ES-I3 (cell line): ENCODE measurements at regions not wholly inside any gene's neighbourhood (a gene's known extent, or its start where the extent isn't known, plus 50 kb on each side); places are given as distances from the start of the nearest gene placed in this dataset.
"Not testable (repeated sequence)": the region's sequence is repeated elsewhere in the genome, so short reads cannot be mapped to it uniquely, and the experiment has no call there.

Source experiments
- H3K36me3 ChIP-seq: 2 replicates; pipeline ENCODE4 v1.6.1; 2013; ENCODE audit warnings: mild to moderate bottlenecking, low read length, control low read depth, moderate library complexity; ENCODE audit not compliant: insufficient read depth
- H3K4me1 ChIP-seq: 2 replicates; pipeline ENCODE4 v1.6.1; 2013; ENCODE audit warnings: mild to moderate bottlenecking, control low read depth, low read length; ENCODE audit not compliant: insufficient read depth
- H3K9ac ChIP-seq: 2 replicates; pipeline ENCODE4 v1.6.1; 2013; ENCODE audit warnings: low read depth, mild to moderate bottlenecking, low read length, moderate library complexity
- H3K9me3 ChIP-seq: 2 replicates; pipeline ENCODE4 v1.6.1; 2013; ENCODE audit warnings: mild to moderate bottlenecking, low read length, moderate library complexity; ENCODE audit not compliant: control insufficient read depth, insufficient read depth

DNA sequence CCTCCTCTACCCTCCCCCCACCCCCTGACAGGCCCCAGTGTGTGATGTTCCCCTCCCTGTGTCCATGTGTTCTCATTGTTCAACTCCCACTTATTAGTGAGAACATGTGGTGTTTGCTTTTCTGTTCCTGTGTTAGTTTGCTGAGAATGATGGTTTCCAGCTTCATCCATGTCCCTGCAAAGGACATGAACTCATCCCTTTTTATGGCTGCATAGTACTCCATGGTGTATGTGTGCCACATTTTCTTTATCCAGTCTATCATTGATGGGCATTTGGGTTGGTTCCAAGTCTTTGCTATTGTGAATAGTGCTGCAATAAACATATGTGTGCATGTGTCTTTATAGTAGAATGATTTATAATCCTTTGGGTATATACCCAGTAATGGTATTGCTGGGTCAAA lies 73.3 kb upstream of the FRMPD3 start:
- H3K4me1 ChIP-seq, H3K36me3 ChIP-seq, H3K9ac ChIP-seq, H3K9me3 ChIP-seq: not testable (repeated sequence)

DNA sequence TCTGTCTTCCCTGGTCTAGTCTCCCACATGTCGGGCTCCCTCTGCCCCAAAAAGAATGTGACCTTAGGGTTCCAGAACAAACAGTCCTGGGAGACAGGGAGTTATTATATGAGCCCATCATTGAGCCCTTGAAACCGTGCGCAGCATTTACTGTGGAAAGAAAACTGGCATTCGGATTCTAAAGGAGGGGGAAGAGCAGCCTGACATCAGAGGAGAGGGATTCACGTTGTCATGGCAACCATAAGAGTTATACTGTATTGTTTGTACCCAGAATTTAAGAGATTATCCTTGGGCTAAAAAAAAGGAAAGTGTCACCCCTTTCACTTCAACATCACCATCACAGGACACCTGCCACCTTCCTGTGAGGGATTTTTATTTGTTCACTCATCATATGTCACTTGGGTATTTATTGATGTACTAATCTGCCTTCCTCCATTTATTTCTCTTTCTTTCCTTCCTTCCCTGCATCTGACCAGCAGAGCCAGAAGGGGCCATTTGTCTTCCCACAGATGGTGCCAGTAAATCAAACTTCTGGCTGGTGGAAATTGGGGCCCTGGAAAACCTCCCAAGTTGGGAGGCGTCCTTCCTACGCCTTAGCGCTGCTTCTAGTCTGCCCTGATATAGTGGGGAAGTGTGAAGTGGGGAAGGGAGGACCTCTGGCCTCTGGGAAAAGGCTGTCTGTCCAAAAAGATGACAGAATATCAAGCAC lies 64.9 kb upstream of the FRMPD3 start:
- Histone ChIP-seq H3K36me3 (no peaks in the 10 kb centered on the region), H3K4me1 (no peaks in the 10 kb centered on the region)

DNA sequence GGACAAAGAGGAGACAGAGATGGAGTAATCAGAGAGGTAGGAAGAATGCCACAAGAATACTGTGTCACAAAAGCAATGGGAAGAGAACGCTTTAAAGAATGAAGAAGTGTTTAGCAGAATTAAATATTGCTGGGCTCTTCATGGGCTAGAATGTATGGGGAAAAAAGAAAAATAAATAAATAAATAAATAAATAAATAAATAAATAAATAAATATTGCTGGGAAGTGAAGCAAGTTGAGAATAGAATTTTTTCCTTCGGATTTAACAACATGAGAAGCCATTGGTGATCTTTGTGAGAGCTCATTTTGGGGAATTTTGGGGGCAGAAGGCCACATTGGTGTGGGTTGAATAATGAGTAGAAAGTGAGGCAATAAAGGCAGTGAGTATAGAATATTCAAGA lies 59.7 kb upstream of the FRMPD3 start:
- H3K9ac ChIP-seq, result no peak overlapping the region
- no peaks in the 10 kb centered on the region for H3K36me3 ChIP-seq
- H3K9me3 ChIP-seq, result no peaks in the 10 kb centered on the region
- H3K4me1 ChIP-seq, result no peaks in the 10 kb centered on the region

More for the DNA sequence above, 64.9 kb upstream of the FRMPD3 start:
- Histone ChIP-seq H3K9me3 (no peaks in the 10 kb centered on the region), H3K9ac (no peak overlapping the region)

DNA sequence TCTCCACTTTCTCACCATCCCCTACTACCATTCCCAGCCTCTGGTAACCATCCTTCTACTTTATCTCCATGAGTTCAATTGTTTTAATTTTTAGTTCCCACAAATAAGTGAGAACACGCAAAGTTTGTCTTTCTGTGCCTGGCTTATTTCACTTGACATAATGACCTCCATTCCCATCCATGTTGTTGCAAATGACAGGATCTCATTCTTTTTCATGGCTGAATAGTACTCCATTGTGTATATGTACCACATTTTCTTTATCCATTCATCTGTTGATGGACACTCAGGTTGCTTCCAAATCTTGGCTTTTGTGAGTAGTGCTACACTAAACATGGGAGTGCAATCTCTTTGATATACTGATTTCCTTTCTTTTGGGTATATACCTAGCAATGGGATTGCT lies 55.8 kb upstream of the FRMPD3 start:
- H3K9me3 ChIP-seq, H3K4me1 ChIP-seq, H3K9ac ChIP-seq, H3K36me3 ChIP-seq: not testable (repeated sequence)

DNA sequence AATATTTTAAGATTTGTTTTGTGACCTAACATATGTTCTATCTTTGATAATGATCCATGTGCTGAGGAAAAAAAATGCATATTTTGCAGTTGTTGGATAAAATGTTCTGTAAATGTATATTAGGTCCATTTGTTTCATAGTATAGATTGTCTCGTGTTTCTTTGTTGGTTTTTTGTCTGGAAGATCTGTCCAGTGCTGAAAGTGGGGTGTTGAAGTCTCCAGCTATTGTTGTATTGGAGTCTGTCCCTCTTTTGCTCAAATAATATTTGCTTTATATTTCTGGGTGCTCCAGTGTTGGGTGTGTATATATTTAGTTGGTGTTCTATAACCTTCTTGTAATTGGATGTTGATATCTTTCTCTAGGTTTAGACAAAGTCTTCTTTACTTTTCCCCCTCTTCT lies 53.2 kb upstream of the FRMPD3 start:
- Histone ChIP-seq H3K4me1 (no peaks in the 10 kb centered on the region), H3K36me3 (no peaks in the 10 kb centered on the region), H3K9ac (no peak overlapping the region), H3K9me3 (no peaks in the 10 kb centered on the region)

DNA sequence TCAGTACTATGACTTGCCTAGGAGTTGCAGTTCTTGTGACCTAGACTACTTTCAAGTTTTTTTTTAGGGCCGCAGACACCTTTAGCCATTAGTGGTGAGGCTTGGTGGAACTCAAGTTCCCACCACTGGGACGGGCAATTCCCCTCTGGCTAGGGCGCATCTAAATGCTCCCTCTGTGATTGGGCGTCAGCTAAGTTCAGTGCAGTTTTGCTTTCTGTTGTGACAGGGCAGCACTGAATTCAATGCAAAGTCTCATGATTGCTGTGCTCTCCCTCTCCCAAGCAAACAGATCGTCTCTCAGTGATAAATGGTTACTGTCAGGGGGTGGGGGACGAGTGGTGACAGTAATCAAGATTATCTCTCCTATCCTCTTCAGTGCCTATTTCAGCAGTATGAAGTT lies 52.7 kb upstream of the FRMPD3 start:
- Histone ChIP-seq H3K9me3 (no peaks in the 10 kb centered on the region), H3K9ac (no peak overlapping the region), H3K36me3 (no peaks in the 10 kb centered on the region), H3K4me1 (no peaks in the 10 kb centered on the region)

DNA sequence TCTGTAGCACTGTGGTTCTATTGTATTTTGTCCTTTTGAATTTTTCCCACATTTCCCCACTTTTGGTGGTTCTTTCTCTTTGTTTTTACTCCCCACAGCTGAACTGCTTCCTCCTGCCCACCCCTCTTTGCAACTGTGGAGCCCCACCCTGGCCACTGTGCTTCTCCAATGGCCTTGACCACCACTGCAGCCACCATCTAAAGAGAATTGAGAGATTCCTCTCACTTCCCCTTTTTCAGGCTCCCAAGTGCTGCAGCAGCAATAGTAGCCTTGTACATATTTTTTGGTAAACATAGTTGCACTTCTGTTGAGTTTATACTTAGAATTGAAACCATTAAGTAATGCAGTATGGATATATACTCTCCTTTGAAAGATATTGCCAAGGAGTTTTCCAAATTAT lies 51.3 kb upstream of the FRMPD3 start:
- Histone ChIP-seq H3K36me3 (no peaks in the 10 kb centered on the region), H3K4me1 (no peaks in the 10 kb centered on the region), H3K9me3 (no peaks in the 10 kb centered on the region), H3K9ac (no peak overlapping the region)
